GM12873 (cell line): ENCODE measurements at regions not wholly inside any gene's neighbourhood (a gene's known extent, or its start where the extent isn't known, plus 50 kb on each side); places are given as distances from the start of the nearest gene placed in this dataset.

ENCODE experiments used
- CTCF ChIP-seq: IDR thresholded peaks from 2 replicates; pipeline ENCODE4 v1.5.1; 2012; ENCODE audit warnings: low read depth, mild to moderate bottlenecking, moderate library complexity, low read length, control low read depth; ENCODE audit not compliant: insufficient read depth; ENCODE audit errors: missing control alignments

GRCh38 chr2:64361151-64361938, 92.6 kb upstream of the LGALSL start:
- no peak for TF ChIP-seq CTCF

- TF ChIP-seq CTCF: no peak
Observed at GRCh38 chr2:64362562-64363026, 91.4 kb upstream of the LGALSL start.

GRCh38 chr2:64363140-64363539, 90.8 kb upstream of the LGALSL start:
- TF ChIP-seq CTCF: no peak

- TF ChIP-seq CTCF: no peak
Observed at GRCh38 chr2:64363848-64364247, 90.1 kb upstream of the LGALSL start.

GRCh38 chr2:64367444-64368232, 86.3 kb upstream of the LGALSL start:
- no peak for TF ChIP-seq CTCF

GRCh38 chr2:64369706-64370105, 84.3 kb upstream of the LGALSL start:
- no peak for TF ChIP-seq CTCF

- TF ChIP-seq CTCF: no peak
Observed at GRCh38 chr2:64371727-64372126, 82.2 kb upstream of the LGALSL start.
